Islet of Langerhans (tissue), 1 donor: ENCODE measurements at regions not wholly inside any gene's neighbourhood (a gene's known extent, or its start where the extent isn't known, plus 50 kb on each side); places are given as distances from the start of the nearest gene placed in this dataset.

ENCODE experiments used
- FAIRE-seq: peaks from one replicate; lab custom pipeline; 2011; peaks lifted over from hg19 to GRCh38; lab: Jason Lieb, UNC

DNA sequence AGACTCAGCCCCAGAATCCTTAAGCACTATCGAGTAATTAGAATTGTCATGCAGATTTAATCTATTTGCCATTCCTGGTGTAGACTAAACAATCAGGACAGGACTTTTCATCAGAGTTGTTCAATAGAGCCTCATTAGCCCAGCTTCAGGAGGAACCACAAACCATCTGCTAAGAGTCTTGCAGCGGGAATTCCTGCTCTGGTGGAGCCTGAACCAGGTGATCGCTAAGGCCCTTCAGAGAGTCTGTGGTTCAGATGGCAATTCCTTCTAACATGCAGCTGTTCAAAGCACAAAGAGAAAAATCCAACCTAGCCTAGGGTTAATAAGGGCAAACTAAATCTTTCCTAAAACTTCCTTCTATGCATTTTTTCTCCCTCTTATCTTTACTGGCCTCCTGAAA is 119.1 kb upstream of the CPEB2 start:
- FAIRE-seq: no peak

DNA sequence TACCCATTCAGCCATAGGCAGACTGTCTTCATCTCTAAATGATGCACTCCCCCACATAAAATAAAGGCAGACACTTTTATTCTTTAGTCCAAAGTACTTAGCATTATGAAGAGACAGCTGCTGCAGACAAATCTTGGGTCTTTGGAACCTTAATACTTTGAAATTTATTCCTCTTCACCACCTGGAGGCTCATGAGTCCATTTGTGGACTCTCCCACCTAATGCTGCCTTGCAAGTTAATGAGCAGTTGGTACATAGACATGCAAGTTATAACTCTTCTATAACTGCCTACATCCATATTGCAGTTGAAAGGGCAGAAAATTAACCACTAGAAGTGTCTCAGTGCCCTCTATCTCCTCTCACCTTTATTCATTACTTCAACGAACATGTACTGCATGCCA is 118.6 kb upstream of the CPEB2 start:
- FAIRE-seq: no peak

DNA sequence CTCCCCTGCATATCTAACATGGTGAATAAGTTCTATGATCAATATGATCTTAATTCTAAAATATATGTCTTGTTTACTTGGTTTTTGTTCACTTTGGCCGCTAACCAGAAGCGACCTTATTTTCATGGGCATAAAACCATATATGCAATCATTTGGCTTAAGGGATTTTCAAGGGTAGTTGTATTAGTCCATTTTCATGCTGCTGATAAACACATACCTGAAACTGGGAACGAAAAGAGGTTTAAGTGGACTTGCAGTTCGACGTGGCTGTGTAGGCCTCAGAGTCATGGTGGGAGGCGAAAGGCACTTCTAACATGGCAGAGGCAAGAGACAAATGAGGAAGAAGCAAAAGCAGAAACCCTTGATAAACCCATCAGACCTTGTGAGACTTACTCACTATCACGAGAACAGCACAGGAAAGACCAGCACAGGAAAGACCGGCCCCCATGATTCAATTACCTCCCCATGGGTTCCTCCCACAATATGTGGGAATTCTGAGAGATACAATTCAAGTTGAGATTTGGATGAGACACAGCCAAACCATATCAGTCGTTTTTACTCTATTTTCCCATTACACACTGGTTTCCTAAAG is 114.3 kb upstream of the CPEB2 start:
- no peak for FAIRE-seq

DNA sequence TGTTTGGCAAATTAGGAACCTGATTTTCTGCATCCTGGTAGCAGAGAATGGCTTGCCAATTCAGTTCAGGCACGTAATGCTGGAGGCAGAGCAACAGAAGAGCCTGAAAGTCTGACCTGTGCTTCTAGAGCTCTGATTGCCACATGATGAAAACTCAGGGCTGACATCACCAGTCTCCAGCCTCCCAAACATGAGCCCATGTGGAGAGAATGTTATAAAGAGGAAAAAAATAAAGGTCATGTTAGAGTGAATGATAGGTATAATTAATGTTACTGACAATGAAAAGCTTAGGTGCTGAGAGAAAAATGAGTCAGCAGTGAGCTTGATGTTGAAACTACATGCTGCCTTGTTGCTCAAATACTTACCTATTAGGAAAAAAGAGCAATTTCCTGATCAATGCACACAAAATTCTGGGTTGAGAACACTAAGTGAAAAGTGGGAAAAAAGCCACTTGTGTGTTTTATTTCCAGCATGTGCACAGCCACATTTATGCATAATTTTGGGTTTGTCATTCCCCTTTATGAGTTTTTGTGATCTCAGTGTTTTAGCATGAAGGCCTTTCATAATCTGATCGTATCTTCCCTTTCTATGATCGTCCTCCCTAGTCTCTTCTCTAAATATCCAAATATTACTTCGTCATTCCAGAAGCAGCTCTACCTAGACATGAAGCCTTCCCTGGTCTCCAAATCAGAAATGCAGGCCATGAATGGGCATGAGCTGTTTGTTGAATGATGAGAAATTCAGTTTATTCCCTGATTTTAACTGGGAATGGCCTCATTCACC is 113.3 kb upstream of the CPEB2 start:
- FAIRE-seq: no peak

DNA sequence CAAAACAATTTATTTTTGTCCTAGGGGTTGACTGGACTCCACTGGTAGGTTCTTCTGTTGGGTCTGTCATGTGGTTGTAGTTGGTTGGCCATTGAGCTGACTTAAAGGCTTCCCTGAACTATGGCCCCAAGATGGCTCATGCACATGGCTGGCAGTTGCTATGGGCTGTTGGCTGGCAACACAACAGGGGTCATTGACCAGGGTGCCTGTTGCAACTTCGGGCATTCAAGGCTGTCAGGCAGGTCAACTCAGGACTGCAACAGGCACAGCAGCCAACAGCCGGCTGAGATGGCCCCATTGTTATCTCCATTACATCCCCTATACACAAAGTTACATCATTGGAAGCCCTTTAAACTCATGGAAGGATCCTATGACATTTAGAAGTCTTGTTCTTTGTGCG is 109.7 kb upstream of the CPEB2 start:
- FAIRE-seq: no peak

DNA sequence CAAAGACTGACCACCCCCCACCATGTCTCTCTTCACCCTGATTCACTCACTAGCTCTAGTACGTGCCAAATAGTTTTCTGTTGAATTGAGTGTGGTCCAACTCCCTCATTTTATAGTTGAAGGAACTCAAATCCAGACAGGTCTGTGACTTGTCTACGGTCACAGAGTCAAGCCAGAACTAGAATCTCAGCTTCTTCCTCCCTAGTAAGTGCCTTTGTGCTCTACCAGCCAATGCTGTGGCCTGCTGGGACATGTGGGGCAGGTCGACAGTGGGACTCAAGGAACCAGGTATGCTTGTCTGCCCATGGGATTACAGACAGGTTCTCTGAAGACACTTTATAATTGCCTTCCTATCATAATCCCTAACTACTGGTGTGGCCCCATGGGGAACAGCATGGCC is 108.6 kb upstream of the CPEB2 start:
- no peak for FAIRE-seq

DNA sequence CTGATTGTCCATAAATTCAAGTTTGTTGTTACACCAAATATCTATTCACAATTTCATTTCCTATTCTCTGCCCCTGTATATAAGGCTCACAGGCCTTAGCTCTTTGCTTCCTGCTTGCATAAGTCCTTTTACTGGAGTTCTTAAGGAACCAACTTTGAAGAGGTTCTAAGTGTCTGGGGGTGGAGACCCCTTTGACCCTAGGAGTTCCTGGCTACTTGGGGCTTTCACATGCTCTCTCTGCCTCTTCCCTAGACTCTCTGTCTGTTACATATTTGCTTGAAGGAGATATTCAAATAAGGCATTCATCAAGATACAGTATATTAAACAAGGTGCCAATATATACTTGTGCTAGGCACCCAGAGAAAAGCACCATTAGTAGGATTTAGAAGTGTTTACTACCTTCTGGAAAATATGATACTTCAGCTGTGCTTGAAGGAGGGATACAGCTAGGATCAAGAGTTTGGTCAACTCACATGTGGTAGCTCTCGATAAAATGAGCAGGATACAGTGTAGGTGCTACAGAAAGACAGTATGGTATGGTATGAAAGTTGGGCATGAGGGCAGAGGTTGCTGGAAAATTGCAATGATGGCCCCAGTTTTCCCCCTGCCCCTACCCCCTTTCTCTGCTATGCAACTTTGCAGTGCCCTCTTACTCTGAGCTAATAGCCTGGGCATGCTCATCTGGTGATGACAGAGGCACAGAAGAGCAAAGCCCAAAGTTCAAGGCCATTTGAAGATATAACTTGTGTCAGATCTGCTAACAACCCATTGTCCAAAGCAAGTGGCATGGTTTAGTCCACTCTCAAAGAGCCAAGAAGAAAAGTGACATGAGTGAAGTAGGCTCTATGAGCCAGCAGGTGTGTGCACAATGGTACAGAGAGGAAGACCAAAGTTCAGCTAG is 107.6 kb upstream of the CPEB2 start:
- no peak for FAIRE-seq

DNA sequence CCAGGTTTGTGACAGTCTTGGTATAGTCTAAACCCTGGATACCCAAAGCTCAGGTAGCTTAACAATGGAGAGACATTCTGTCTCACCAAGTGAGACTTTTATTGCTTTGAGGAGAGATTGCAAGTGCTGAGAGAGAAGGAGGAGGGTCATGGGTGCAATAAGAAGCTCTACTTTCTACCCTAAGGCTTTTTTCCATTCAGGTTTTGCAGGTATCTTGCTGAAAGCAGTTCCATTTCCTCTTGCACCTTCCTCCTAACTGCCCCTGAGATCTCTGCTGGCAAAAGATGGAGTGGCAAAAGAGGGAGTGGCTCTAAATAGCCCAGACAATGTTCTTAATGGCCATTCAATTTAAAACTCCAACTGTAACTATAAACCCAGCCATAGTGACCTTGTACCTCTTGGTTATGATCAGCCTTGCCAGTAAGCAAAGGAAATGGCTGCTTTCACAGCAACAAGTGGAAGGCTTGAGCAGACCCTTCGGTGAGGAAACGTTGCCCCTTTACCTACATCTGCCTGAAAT is 105.6 kb upstream of the CPEB2 start:
- FAIRE-seq: no peak

DNA sequence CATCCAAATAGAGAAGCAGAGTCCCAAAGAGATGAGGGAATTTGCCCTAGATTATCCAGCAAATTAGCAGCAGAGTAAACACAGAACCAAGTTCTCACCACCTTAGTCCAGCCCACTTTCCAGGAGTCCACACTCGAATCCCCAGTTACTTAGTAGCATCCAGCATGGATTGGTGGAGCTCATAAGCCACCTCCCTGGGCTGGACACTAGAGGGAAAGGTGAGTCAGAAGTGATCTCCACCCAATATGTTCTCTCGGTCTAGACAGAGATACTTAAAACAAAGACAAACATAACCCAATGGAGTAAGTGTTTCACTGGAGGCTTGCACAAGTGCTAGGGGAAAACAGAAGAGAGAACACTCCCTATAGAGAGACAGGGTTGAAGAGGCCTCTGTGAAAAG is 105.1 kb upstream of the CPEB2 start:
- FAIRE-seq: no peak

DNA sequence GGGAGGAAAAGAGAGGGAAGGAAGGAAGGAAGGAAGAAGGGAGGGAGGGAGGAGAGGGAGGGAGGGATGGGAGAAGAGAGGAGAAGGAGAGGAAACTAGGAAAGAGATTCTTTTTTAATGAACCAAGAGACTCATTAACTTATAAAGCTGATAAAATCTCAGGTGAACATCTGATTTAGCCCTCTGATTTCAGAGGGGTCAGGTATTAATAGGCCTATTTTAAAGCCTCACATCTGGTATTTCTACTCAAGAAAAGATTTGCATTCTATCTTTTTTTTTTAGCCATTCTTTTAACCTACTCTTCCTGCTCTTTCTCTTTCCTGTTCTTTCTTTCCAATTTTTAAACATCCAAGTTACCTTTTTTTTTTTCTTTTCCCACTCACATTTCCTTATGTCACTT is 103.3 kb upstream of the CPEB2 start:
- no peak for FAIRE-seq

DNA sequence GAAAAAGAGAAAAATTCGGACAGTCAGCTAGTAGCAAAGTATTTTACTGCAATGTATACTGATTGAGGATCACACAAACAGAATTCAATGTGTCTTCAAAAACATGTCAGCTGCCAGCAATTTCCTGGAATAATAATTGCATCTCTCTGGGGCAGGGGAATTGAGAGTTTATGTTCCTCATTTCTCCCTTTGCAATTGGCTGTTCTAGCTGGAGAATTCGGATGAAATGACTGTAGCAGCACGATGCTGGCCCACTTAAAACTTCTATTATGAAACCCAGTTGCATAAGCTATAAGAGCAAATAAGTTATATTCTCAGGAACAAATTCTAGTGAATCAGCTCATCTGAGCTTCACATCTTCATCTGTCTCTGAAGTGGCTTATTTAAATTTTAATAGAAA is 99.9 kb upstream of the CPEB2 start:
- no peak for FAIRE-seq

DNA sequence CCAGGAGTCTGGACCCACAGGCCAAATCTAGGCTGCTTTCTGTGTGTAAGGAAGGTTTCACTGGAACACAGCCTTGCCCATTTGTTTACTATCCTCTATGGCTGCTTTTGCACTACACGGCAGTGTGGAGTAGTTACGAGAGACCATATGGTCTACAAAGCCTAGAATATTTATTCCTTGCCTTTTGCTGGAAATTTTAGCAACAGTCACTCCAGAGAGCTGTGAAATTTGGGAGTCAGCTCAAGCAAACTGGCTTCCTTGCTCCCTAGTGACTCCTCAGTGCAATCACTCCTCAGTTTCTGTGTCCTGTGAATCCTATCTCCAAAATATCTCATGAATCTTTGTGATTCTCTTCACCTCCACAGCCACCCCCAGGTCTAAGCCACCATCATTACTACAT is 99.0 kb upstream of the CPEB2 start:
- no peak for FAIRE-seq

DNA sequence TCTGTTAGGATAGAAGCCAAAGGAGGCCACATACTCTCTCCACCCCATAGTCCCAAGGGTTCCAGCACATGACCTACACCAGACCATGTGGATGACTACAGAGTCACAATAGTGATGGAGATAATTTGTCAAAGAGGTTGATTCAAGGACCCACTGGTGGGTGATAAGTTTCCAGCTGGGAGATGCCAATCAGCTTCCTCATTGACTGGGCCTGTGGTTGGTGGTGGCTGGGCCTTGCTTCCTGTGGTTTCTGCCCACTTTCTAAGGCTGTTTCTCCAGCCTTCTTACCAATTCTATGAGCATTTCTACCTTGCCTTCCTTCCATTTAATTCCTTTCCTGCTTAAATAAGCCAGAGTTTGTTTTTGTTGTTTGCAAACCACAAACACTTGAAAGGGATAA is 95.5 kb upstream of the CPEB2 start:
- FAIRE-seq: no peak

DNA sequence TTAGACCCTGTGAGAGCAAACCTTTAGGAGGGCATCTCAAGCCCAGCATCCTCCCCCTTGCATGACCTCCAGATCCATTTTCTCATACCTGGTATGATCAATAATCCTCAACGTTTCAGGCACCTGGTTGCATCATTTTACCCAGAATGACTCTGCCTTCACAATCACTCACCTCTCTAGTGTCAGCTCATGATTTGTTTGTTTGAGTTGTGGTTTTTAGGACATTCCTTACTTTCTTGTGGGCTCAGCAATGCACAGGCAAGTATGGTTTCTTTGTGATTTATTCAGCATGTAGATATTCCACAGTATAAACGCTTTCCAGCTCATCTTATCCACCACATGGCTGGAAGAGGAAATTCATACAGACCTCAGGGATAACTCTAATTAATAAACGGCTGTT is 93.6 kb upstream of the CPEB2 start:
- no peak for FAIRE-seq

DNA sequence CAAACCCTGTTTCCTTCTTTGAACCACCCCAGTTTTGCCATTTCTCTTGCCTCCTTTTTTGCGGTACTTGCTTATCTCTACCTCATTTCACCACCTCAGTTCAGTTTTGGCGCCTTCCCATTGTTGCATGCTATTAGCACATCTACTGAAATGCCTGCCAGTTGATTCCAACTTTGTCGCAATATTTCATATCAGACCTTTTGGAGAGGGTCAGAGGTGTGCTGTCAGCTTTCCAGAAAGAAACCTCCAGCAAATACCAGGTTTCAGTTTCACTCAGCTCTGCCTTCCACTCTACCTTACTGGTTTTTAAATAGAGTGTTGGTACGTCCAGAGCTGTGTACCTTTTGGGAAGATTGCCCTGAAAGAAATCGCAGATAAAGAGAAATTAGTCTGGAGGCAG is 91.9 kb upstream of the CPEB2 start:
- no peak for FAIRE-seq

DNA sequence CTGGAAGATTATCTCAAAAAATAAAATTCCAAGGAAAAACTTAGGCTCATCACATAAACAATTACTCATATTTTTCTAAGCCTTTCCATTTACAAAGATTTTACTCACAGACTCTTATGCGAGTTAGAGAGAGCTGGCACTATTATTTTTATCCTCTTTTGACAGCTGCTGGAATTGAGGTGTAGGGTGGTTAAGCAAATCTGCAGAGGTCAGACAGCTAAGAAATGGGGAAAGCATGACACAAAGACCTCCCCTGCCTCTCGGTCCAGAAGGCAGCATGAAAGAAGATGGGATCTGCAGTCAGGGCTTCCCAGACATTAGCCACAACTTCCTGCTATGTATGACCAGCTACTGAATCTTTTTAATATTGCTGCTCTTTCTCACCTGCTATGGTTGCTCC is 89.9 kb upstream of the CPEB2 start:
- FAIRE-seq: no peak

DNA sequence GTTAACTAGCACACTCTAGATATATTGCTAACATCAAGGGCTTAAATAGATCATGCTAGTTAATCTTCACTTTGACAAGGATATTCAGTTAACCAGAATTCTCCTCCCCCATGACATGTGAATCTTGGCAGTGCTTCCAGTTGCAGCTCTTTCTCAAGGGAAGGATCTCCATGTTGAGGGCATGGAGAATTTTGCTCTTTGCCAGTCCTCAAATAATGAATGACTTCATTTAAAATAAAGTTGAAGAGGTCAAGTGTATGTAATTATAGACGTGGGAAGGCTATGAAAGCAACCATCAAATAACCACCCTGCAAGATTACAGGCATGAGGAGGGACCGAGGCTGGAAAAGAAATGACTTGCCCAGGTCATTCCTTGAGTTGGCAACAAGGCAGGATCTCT is 87.3 kb upstream of the CPEB2 start:
- no peak for FAIRE-seq

DNA sequence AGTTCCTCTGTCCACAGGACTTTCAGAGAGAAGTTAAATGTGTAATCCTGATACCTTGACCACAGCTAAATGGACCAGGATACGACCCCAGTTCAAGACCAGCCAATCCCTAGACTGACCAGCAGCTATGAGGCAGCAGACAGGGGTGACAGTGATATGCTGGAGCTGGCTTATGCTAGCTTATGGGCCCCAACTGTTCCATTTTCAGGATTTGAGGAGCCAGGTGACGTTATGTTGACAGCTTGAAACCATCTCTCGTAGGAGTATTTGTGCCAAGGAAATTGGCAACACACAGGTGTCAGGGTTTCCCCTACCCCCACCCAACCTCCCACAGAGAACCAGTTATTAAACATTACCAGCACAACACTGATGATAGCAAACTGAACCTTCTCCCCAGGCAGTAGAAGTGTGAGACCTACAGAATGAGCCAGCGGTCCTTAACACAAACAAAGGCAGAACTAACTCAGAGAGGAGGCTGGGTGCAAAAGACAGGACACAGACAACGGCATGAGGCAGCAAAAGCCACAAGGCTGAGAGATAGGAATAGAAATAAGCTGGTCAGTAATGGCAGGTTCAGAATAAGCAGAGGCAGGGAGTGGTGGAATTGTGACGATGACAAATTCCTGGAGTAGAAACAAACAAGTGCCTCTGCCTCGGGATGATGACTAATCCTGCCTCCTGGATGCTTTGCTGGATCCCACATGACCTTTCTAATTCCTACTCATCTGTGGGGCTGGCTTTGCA is 85.6 kb upstream of the CPEB2 start:
- FAIRE-seq: no peak

DNA sequence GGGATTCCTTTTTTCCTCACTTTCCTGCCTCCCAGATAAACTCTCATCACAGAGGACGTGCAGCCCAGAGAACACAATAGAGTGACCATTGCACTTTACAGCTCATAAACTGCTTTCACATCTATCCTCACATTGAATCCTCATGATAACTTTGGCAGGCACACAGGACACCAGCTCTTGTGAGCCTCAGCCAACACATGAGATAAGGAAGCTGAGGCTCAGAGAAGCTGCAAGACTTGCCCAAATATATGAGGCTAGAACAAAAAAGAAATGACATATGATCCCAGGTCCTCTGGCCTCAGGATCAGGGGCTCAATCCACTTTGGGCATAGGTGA is 85.0 kb upstream of the CPEB2 start:
- FAIRE-seq: no peak

DNA sequence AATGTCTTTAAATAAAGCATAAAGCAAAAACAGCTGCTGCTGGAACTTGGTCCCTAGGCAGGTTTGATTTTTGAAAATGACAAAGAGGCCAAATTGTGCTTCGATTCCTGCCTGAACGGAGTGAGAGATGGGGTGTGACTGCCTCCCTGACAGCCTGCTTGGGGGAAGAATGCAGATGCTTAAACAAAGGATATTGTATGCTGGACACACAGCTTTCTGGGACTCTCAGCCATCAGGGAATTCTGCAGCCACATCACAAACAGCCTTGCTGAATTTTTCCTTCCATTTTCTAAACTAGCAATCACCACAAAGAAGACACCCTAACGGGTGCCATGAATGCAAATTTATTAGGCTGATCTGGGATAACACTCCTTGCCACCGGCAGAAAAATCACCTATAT is 83.9 kb upstream of the CPEB2 start:
- no peak for FAIRE-seq

DNA sequence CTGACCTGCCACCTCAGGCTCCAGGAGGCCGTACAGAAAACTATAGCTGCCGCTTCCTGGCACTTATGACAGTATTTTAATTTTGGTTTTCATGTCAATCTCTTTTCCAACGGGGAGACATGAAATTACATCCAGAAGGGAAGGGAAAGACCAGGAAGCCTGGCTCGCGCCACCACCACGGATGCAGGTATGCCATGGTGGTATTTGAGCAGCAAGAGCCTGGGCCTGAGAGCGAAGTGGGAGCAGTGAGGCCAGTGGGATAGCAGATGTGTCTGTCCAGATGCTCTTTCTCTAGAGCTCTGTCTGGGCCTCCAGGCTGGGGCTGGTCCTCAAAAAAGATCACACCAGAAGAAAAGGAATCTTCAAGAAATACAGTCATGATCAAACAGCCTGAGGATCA is 82.5 kb upstream of the CPEB2 start:
- FAIRE-seq: no peak

DNA sequence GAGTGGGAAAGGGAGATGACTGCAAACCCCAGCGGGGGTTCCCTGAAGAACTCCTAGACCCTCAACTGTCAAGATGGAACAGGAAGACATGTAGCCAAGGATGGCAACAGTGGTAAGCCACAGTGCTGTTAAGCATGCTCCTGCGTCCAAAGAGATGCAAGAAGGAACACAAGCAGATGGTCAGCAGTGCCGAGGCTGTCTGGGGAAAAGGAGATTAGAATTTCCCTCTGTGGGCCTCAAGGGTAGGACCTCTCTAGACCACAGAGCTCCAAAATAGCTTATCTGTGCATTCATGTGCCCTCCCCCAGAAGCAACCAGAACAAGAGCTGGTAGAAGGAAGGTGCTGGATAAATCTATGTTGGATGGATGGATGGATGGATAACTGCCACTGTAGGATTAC is 82.0 kb upstream of the CPEB2 start:
- FAIRE-seq: no peak
